ENCODE measurements at regions not wholly inside any gene's neighbourhood (a gene's known extent, or its start where the extent isn't known, plus 50 kb on each side); places are given as distances from the start of the nearest gene placed in this dataset.

GRCh38 chr3:59407425-59407824 is 357.6 kb upstream of the CFAP20DC start:
- intact Hi-C loops (cut with DNase I; ENCODE audit: low total_unique reads): no loop called here
- ATAC-seq (no peak), DNase-seq (no peak)
- Histone ChIP-seq H3K4me3 (no peak overlapping the region), H3K27ac (no peak overlapping the region), H3K27me3 (no peaks in the 10 kb centered on the region), H3K4me1 (no peaks in the 10 kb centered on the region), H3K36me3 (no peaks in the 10 kb centered on the region), H3K9me3 (no peaks in the 10 kb centered on the region)
- TF ChIP-seq POLR2A (IDR thresholded peaks at IDR 0.05) (no peak), CTCF (IDR thresholded peaks at IDR 0.05 in 4 of 5, conservative IDR thresholded peaks at IDR 0.05 in 1 of 5) (no peak)
- in situ Hi-C loops (cut with MboI; ENCODE audit: low sequenced_read_pairs in 4 of 4): no loop called here

- no peaks in the 10 kb centered on the region for H3K9me3 ChIP-seq
- no peaks in the 10 kb centered on the region for H3K27me3 ChIP-seq
- no peak overlapping the region for H3K27ac ChIP-seq
- ATAC-seq (no peak), DNase-seq (no peak)
- H3K4me3 ChIP-seq: no peak overlapping the region
- no peaks in the 10 kb centered on the region for H3K4me1 ChIP-seq
- no peaks in the 10 kb centered on the region for H3K36me3 ChIP-seq
- no peak for TF ChIP-seq POLR2A (IDR thresholded peaks at IDR 0.05)
- no peak for TF ChIP-seq CTCF (IDR thresholded peaks at IDR 0.05 in 4 of 5, conservative IDR thresholded peaks at IDR 0.05 in 1 of 5)
- intact Hi-C loops (cut with DNase I; ENCODE audit: low total_unique reads) (no loop called here), in situ Hi-C loops (cut with MboI; ENCODE audit: low sequenced_read_pairs in 4 of 4) (no loop called here)
These were observed 357.1 kb upstream of the CFAP20DC start for GRCh38 chr3:59406943-59407342.

DNA sequence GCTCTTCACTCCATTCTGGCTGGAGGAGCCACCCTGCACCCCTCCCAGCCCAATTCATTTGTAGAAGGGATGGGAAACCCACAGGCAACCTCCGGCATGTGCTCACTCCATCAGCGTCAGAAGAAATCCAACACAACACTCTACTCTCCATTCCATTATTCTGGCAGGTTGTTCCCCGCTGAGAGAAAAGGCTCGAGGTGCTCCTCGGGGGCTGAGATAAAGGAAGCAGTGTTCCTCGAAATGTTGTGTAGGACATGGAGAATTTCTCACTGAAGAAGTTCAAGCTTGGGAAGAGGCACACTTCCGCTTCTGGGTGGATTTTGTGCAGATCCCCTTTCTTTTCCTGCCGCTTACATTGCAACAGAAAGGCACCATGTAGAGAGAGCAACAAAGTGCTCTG is 355.0 kb upstream of the CFAP20DC start:
- no peak for TF ChIP-seq POLR2A (IDR thresholded peaks at IDR 0.05)
- Histone ChIP-seq H3K27ac (no peak overlapping the region), H3K4me1 (no peaks in the 10 kb centered on the region), H3K9me3 (no peaks in the 10 kb centered on the region), H3K4me3 (no peak overlapping the region), H3K36me3 (no peaks in the 10 kb centered on the region), H3K27me3 (no peaks in the 10 kb centered on the region)
- ATAC-seq (no peak), DNase-seq (no peak)
- intact Hi-C loops (cut with DNase I; ENCODE audit: low total_unique reads) (no loop called here), in situ Hi-C loops (cut with MboI; ENCODE audit: low sequenced_read_pairs in 4 of 4) (no loop called here)

- intact Hi-C loops (cut with DNase I; ENCODE audit: low total_unique reads): no loop called here
- Histone ChIP-seq H3K27me3 (no peaks in the 10 kb centered on the region), H3K4me1 (no peaks in the 10 kb centered on the region), H3K27ac (no peak overlapping the region), H3K36me3 (no peaks in the 10 kb centered on the region), H3K9me3 (no peaks in the 10 kb centered on the region), H3K4me3 (no peak overlapping the region)
- in situ Hi-C loops (cut with MboI; ENCODE audit: low sequenced_read_pairs in 4 of 4): no loop called here
- no peak for ATAC-seq
- TF ChIP-seq POLR2A (IDR thresholded peaks at IDR 0.05): no peak
- TF ChIP-seq CTCF (IDR thresholded peaks at IDR 0.05 in 4 of 5, conservative IDR thresholded peaks at IDR 0.05 in 1 of 5): no peak
- no peak for DNase-seq
These were observed 354.2 kb upstream of the CFAP20DC start for GRCh38 chr3:59404064-59404463.

- H3K27me3 ChIP-seq: no peaks in the 10 kb centered on the region
- no peaks in the 10 kb centered on the region for H3K36me3 ChIP-seq
- DNase-seq: no peak
- H3K4me1 ChIP-seq: no peaks in the 10 kb centered on the region
- no peak overlapping the region for H3K27ac ChIP-seq
- H3K4me3 ChIP-seq: no peak overlapping the region
- intact Hi-C loops (cut with DNase I; ENCODE audit: low total_unique reads): no loop called here
- in situ Hi-C loops (cut with MboI; ENCODE audit: low sequenced_read_pairs in 4 of 4): no loop called here
- no peak for TF ChIP-seq POLR2A (IDR thresholded peaks at IDR 0.05)
- no peak for TF ChIP-seq CTCF (IDR thresholded peaks at IDR 0.05 in 4 of 5, conservative IDR thresholded peaks at IDR 0.05 in 1 of 5)
- ATAC-seq: no peak
- H3K9me3 ChIP-seq: no peaks in the 10 kb centered on the region
These were observed 352.1 kb upstream of the CFAP20DC start for GRCh38 chr3:59401924-59402323.

Data from gastrocnemius medialis (tissue), 4 donors.